ENCODE measurements at regions not wholly inside any gene's neighbourhood (a gene's known extent, or its start where the extent isn't known, plus 50 kb on each side); places are given as distances from the start of the nearest gene placed in this dataset.

- Histone ChIP-seq H3K79me2 (ENCODE audit: insufficient read depth, low read length) (no peaks in the 10 kb centered on the region), H3K4me2 (ENCODE audit: low read length) (no peak overlapping the region), H3K9ac (ENCODE audit: low read length) (no peak overlapping the region), H3K9me3 (ENCODE audit: insufficient read depth, low read depth, low read length) (peaks cover 2% of the 10 kb centered on the region), H4K20me1 (ENCODE audit: insufficient read depth, low read length) (no peaks in the 10 kb centered on the region), H3K4me3 (ENCODE audit: insufficient read depth, low read depth, low read length) (no peak overlapping the region), H2AFZ (ENCODE audit: low read depth, low read length) (no peak overlapping the region), H3K27me3 (ENCODE audit: insufficient read depth, low read length) (no peaks in the 10 kb centered on the region), H3K27ac (ENCODE audit: low read depth, low read length) (no peak overlapping the region), H3K4me1 (ENCODE audit: insufficient read depth, low read length) (no peaks in the 10 kb centered on the region), H3K36me3 (ENCODE audit: insufficient read depth, low read length) (no peaks in the 10 kb centered on the region)
- H3K27me3 Mint-ChIP-seq (ENCODE audit: low read depth, unreplicated experiment) = no peaks in the 10 kb centered on the region
- peaks cover 5% of the 10 kb centered on the region for H3K9me3 Mint-ChIP-seq (ENCODE audit: unreplicated experiment)
- H3K4me1 Mint-ChIP-seq (ENCODE audit: low read depth, unreplicated experiment) = no peaks in the 10 kb centered on the region
- no peaks in the 10 kb centered on the region for H3K36me3 Mint-ChIP-seq (ENCODE audit: low read depth, unreplicated experiment)
- peak; percentile 59 for FAIRE-seq
- DNase-seq (ENCODE audit: low read depth) = peak; percentile 20
- TF ChIP-seq EZH2 (IDR thresholded peaks at IDR 0.05; ENCODE audit: insufficient read depth, low read length) = no peak
- TF ChIP-seq, protein P1, sequence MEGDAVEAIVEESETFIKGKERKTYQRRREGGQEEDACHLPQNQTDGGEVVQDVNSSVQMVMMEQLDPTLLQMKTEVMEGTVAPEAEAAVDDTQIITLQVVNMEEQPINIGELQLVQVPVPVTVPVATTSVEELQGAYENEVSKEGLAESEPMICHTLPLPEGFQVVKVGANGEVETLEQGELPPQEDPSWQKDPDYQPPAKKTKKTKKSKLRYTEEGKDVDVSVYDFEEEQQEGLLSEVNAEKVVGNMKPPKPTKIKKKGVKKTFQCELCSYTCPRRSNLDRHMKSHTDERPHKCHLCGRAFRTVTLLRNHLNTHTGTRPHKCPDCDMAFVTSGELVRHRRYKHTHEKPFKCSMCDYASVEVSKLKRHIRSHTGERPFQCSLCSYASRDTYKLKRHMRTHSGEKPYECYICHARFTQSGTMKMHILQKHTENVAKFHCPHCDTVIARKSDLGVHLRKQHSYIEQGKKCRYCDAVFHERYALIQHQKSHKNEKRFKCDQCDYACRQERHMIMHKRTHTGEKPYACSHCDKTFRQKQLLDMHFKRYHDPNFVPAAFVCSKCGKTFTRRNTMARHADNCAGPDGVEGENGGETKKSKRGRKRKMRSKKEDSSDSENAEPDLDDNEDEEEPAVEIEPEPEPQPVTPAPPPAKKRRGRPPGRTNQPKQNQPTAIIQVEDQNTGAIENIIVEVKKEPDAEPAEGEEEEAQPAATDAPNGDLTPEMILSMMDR (IDR thresholded peaks at IDR 0.05; ENCODE audit: insufficient read depth, low read depth, low read length) = no peak
- no peak overlapping the region for H3K4me3 Mint-ChIP-seq (ENCODE audit: unreplicated experiment)
- no peak overlapping the region for H3K27ac Mint-ChIP-seq (ENCODE audit: unreplicated experiment)
Measured at GRCh38 chr7:80362010-80362618, 149.8 kb downstream of the GNAT3 start.

DNA sequence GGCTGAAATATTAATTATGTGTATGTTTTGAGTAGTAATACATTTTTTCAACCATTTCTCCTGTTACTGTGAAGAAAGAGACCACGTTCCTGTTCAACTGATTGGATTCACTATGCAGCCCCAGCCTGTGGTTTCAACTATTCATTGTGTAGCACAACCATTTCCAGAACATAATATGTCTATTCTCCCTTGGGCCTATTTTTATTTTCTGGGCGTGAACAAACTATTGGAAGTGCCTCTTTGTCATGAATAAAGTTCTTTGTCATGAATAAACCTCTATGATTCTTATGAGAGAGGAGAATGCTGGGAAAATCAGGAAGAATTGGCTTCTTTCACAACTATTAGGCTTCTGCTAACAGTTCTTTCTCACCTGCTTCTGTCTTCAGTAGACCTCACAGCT is 152.4 kb downstream of the GNAT3 start:
- Mint-ChIP-seq H3K4me1 (ENCODE audit: low read depth, unreplicated experiment) (no peaks in the 10 kb centered on the region), H3K9me3 (ENCODE audit: unreplicated experiment) (peaks cover 3% of the 10 kb centered on the region), H3K36me3 (ENCODE audit: low read depth, unreplicated experiment) (no peaks in the 10 kb centered on the region), H3K27ac (ENCODE audit: unreplicated experiment) (no peak overlapping the region), H3K4me3 (ENCODE audit: unreplicated experiment) (no peak overlapping the region), H3K27me3 (ENCODE audit: low read depth, unreplicated experiment) (no peaks in the 10 kb centered on the region)
- no peak for TF ChIP-seq EZH2 (IDR thresholded peaks at IDR 0.05; ENCODE audit: insufficient read depth, low read length)
- TF ChIP-seq, protein P1 (IDR thresholded peaks at IDR 0.05; ENCODE audit: insufficient read depth, low read depth, low read length) = no peak
- DNase-seq (ENCODE audit: low read depth) = no peak
- H3K4me2 ChIP-seq (ENCODE audit: low read length) = no peak overlapping the region
- H2AFZ ChIP-seq (ENCODE audit: low read depth, low read length) = no peak overlapping the region
- H3K79me2 ChIP-seq (ENCODE audit: insufficient read depth, low read length) = no peaks in the 10 kb centered on the region
- H3K9me3 ChIP-seq (ENCODE audit: insufficient read depth, low read depth, low read length) = no peaks in the 10 kb centered on the region
- no peaks in the 10 kb centered on the region for H3K27me3 ChIP-seq (ENCODE audit: insufficient read depth, low read length)
- H4K20me1 ChIP-seq (ENCODE audit: insufficient read depth, low read length) = no peaks in the 10 kb centered on the region
- no peaks in the 10 kb centered on the region for H3K36me3 ChIP-seq (ENCODE audit: insufficient read depth, low read length)
- no peak overlapping the region for H3K4me3 ChIP-seq (ENCODE audit: insufficient read depth, low read depth, low read length)
- H3K27ac ChIP-seq (ENCODE audit: low read depth, low read length) = no peak overlapping the region
- peak; percentile 17 for FAIRE-seq
- H3K4me1 ChIP-seq (ENCODE audit: insufficient read depth, low read length) = no peaks in the 10 kb centered on the region
- H3K9ac ChIP-seq (ENCODE audit: low read length) = no peak overlapping the region

- no peaks in the 10 kb centered on the region for H3K27me3 ChIP-seq (ENCODE audit: insufficient read depth, low read length)
- DNase-seq (ENCODE audit: low read depth) = no peak
- no peak overlapping the region for H3K4me2 ChIP-seq (ENCODE audit: low read length)
- no peaks in the 10 kb centered on the region for H4K20me1 ChIP-seq (ENCODE audit: insufficient read depth, low read length)
- H3K9ac ChIP-seq (ENCODE audit: low read length) = no peak overlapping the region
- H3K36me3 Mint-ChIP-seq (ENCODE audit: low read depth, unreplicated experiment) = no peaks in the 10 kb centered on the region
- TF ChIP-seq, protein P1 (IDR thresholded peaks at IDR 0.05; ENCODE audit: insufficient read depth, low read depth, low read length) = no peak
- no peak for TF ChIP-seq EZH2 (IDR thresholded peaks at IDR 0.05; ENCODE audit: insufficient read depth, low read length)
- no peaks in the 10 kb centered on the region for H3K4me1 ChIP-seq (ENCODE audit: insufficient read depth, low read length)
- no peak overlapping the region for H3K4me3 ChIP-seq (ENCODE audit: insufficient read depth, low read depth, low read length)
- peaks cover 3% of the 10 kb centered on the region for H3K9me3 Mint-ChIP-seq (ENCODE audit: unreplicated experiment)
- no peak overlapping the region for H3K27ac ChIP-seq (ENCODE audit: low read depth, low read length)
- H3K27me3 Mint-ChIP-seq (ENCODE audit: low read depth, unreplicated experiment) = no peaks in the 10 kb centered on the region
- H3K79me2 ChIP-seq (ENCODE audit: insufficient read depth, low read length) = no peaks in the 10 kb centered on the region
- no peak for FAIRE-seq
- H3K4me3 Mint-ChIP-seq (ENCODE audit: unreplicated experiment) = no peak overlapping the region
- no peaks in the 10 kb centered on the region for H3K4me1 Mint-ChIP-seq (ENCODE audit: low read depth, unreplicated experiment)
- no peaks in the 10 kb centered on the region for H3K36me3 ChIP-seq (ENCODE audit: insufficient read depth, low read length)
- no peak overlapping the region for H3K27ac Mint-ChIP-seq (ENCODE audit: unreplicated experiment)
- no peak overlapping the region for H2AFZ ChIP-seq (ENCODE audit: low read depth, low read length)
- no peaks in the 10 kb centered on the region for H3K9me3 ChIP-seq (ENCODE audit: insufficient read depth, low read depth, low read length)
Measured at GRCh38 chr7:80359029-80359428, 152.8 kb downstream of the GNAT3 start.

All from astrocyte (in vitro differentiated cells and primary cell).